ENCODE measurements at regions not wholly inside any gene's neighbourhood (a gene's known extent, or its start where the extent isn't known, plus 50 kb on each side); places are given as distances from the start of the nearest gene placed in this dataset.
"Not testable (repeated sequence)": the region's sequence is repeated elsewhere in the genome, so short reads cannot be mapped to it uniquely, and the experiment has no call there.

DNA sequence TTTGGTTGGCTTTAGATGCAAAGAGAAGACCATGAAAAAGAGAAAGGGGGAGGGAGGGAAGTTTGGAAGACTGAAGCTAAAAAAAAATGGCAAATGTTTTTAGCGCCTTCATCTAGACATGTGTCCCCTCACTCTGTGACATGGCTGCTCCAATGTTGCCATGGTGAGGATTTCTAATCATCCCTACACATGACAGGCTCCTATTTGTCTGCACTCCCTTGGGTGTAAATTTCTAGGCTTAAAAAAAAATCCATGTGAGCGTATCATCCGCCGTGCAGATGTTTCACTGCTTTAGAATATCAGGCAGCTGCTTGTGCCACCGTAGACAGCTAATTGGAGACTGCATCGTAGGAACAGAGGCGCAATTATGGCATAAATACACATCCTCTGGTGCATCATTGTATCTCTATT, 761.1 kb upstream of the MMS22L start:
- no peak for DNase-seq

GRCh38 chr6:98044791-98045470, 761.9 kb upstream of the MMS22L start:
- DNase-seq: no peak

DNA sequence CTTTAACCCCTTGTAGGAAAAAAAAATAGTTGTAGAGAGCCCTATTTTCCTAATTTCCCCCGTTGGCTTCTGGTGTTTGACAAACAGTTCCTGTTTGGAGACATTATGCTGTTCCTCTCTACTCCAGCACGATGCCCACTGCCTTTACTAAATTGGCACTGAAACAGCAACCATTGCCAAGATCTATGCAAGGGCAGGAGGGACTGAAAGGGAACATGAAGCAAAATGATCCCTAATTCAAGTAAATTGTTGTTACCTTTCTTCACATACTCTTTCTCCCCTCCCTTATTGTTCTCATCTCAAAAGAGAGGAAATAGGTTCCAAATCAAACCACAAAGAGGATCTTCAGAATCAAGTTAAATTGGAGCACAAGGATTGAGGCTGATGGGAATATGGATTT, 764.1 kb upstream of the MMS22L start:
- no peak for DNase-seq

DNA sequence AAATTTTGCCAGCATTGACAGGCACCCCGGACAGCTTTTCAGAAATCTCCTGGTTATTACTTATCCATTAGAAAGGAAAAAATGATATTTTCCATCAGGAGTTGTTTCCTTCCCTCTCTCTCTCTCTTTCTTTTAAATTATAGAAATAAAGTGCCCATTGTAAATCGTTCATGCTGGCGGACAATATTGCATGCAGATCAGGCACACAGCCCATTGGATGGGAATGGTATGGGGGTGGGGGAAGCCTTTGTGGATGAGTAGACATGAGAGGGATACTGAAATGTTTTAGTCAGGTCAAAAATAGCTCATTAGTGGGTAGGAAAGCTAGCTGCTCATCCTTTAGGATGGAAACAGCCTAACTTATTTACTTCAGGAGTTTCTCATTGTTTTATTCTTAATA, 764.9 kb upstream of the MMS22L start:
- DNase-seq: no peak

DNA sequence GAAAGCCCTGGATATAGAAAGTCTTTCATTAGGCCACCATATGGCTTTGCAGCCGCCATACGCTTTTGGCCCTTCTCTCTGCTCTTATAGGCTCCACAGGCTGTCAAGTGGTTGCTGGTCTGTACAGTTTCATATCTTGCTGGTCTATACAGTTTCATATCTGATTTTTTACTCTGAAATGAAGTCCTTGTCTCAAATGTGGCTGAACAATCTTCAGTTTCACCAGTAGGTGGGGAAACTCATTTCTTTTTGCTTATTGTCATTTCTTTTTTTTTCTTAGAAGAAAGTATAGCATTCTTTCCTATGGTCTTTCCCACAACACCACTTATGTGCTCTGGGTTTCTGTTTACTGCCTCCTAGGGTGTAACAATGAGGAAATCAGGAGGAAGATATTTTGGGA, 771.4 kb upstream of the MMS22L start:
- no peak for DNase-seq

DNA sequence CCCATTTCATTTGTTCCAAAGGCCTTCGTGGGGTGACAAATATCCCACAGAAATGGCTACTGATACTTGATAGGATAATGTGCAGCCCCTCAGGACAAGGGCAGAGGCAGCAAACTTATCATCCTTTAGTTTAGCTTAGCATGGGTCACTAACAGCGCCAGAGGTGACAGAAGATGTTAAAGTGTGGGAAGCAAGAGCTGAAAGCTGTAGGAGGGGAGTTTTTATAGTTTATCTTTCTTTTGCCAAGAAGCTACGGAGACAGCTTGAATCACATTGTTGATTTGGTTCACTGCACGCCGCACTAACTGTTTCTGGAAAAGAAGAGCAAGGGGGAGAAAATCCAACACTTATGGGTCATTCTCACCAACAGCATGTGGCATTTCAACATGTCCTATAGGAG, 773.9 kb upstream of the MMS22L start:
- DNase-seq: no peak

DNA sequence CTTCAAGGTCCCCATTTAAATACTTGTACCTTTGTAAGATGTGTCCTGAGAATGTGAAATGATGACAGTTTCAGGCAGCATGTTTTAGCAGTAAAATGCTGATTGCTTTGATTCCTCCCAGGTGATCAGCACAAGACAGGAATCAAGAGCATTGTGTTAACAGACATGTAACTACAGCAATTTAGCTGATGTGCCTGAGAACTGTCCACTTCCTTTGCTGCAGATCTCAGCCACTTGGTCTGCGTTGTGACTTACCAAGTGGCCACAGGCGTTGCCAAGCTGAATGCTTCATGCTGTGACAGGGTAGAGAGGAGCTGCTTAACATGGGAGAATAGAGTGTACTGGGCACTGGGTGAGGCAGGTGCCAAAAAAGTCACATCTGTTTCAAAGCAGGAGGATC, 767.0 kb upstream of the POU3F2 start:
- DNase-seq: no peak

GRCh38 chr6:98088537-98088936, 745.8 kb upstream of the POU3F2 start:
- DNase-seq: not testable (repeated sequence)

DNA sequence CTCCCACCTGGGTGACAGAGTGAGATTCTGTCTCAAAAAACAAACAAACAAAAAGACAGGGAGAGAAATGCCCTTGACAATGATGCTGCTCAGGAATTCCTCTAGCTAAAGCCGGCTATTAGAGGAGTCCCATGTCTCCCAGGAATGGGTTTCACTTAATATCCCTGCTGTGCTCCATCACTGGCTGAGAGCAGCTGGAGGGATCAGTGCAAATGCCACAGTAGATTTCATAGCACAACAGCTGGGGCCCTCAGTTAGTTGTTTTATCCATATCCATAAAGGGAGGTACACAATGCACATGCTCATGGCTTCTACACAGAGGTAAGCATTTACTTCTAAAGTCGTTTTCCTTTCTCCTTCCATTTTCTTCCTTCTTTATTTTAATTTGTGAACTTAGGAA, 742.0 kb upstream of the POU3F2 start:
- no peak for DNase-seq

- DNase-seq: no peak
Observed at GRCh38 chr6:98094696-98095095, 739.7 kb upstream of the POU3F2 start.

DNA sequence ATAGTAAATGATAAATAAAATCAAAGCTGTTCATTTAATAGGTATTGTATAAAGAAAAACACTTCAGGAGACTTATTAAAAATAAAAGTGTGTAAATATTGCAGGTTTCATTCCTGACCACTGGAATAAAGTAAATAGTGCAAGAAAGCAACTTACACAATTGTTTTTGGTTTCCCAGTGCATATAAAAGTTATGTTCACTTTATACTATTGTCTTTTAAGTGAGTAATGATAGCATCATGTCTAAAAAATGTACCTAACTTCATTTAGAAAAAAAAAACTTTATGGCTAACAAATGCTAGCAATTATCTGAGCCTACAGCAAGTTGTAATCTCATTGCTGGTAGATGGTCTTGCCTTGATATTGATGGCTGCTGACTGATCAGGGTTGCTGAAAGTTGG, 726.6 kb upstream of the POU3F2 start:
- no peak for DNase-seq

DNA sequence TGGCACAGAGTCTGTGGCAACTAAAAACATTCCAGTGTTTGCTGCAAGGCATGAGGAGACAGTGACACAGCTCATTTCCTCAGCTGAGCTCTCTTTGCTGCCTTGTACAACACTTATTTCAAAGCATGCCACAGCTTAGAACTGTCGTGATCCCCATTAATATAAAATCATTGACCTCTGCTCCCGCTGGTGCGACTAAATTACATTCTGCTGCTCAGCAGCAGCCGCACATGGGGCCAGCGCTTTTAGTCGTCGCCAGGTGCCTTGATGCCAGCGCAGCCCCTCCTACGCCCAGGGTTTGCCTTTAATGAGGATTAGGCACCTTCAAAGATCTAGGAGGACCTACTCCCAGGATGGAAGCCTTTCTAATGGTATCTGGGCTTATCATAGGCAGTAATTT, 717.9 kb upstream of the POU3F2 start:
- no peak for DNase-seq

DNA sequence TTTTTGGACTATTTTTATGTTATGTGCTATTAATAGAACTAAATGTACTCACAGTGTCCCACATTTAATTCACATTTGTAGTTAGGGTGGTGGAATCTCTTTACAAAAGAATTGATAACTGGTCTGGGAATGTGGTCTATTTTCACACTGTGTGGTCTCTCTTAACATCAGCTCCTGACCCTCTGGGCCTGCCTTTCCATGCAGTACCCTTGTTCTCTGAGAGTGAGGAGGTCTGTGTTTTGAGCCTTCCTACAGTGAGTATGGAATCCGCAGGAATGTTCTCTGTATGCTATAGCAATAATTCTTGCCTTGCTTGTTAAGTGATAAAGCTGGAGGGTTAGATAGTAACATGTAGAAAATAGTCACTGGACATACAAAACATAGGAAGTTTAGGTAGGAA, 717.3 kb upstream of the POU3F2 start:
- DNase-seq: no peak

DNA sequence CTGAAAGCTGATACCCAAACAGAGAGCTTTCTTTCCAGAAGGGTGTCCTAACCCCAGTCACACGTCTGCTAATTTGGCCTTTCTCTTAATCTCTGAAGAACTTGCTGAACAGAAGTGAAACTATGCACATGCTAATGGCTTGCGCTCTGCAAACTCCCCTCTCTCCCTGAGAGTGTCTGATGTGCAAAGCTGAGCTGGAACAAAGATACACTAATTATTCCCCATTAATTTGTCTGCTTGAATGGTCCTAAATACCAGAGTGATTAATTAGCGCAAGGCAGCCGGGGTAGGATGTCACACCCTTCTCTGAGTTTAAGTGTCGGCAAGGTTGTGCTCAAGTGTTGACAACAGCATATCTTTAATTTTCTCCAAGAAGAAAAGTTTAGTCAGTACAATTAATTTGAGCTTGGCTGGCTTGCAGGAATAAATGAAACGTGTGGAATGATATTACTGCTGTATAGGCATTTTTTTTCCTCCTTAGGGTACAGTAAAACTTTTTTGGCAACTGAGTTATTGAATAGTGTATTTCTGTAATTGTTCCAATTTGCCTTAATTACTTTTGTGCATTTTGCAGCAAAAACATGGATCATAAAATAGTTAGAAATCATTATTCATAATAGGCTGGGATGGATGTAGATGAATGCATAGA, 715.9 kb upstream of the POU3F2 start:
- no peak for DNase-seq

GRCh38 chr6:98124171-98124570, 710.2 kb upstream of the POU3F2 start:
- no peak for DNase-seq

DNA sequence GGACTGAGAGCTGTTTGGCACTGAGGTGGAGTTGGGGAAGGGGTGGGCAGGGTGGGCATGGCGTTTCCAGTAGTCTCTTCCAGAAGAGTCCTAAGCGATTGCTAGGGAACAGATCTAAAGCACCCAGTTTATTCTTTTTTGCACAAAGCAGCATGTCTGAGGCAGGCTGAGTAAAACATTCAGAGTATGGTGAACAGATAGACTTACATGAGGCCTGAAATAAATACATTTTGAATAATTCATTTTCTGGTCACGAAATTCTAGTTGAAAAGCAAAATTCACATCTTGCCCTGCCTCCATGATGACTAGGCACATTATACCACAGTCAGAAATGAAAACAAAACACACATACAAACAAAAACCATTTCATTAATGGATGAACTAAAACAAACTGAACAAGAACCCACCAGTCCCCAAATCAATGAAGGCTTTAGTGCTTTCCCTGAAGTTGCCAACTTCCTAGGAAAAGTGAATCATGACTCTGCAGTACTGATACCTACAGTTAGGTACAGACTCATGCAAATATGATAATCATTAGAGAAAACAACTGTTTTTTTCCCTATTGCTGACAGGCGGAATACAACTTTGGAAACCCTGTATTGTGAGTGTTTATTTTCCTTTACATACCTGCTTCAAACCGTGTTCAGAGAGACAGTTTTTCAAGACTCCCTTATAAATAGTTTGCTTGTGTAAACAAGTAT, 702.9 kb upstream of the POU3F2 start:
- no peak for DNase-seq

GRCh38 chr6:98136333-98136732, 698.0 kb upstream of the POU3F2 start:
- no peak for DNase-seq

DNA sequence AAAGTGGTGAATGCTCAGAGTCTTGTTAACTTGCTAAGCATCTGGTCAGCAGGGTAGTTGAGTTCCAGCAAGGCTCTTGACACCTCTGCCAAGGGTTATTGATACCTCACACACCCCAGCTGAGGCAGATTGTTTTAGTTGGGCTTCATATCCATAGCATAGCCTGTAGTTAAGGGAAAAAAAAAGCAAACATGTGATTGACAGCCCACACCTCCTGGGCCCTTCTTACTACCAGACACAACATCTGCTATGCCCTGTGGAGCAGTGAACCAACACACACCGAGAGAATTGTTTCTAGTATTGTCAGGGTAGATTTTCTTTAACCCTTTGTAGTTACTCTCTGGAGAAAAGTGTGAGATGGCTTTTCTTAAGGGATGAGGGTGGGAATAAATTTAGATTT, 697.0 kb upstream of the POU3F2 start:
- DNase-seq: no peak

DNA sequence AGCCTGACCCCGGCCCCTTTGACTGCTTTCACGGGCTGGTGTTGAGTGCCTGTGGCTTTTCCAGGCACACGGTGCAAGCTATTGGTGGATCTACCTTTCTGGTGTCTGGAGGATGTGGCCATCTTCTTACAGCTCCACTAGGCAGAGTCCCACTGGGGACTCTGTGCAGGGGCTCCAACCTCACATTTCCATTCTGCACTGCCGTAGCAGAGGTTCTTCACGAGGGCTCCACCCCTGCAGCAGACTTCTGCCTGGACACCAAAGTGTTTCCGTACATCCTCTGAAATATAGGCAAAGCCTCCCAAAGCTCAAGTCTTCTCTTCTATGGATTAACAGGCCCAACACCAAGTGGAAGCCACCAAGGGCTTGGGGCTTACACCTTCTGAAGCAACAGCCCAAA, 691.5 kb upstream of the POU3F2 start:
- no peak for DNase-seq

GRCh38 chr6:98146656-98147055, 687.7 kb upstream of the POU3F2 start:
- no peak for DNase-seq

DNA sequence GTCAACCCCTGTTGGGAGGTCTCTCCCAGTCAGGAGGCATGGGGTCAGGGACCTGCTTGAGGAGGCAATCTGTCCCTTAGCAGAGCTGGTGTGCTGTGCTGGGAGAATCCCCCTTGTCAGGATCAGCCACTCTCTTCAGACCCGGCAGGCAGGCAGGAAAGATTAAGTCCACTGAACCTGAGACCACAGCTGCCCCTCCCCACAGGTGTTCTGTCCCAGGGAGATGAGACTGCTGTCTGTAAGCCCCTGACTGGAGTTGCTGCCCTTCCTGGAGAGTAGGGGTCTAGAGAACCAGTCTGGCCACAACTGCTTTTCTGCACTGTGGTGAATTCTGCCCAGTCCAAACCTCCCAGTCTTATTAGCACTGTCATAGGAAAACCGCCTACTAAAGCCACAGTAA, 677.8 kb upstream of the POU3F2 start:
- DNase-seq: no peak

DNA sequence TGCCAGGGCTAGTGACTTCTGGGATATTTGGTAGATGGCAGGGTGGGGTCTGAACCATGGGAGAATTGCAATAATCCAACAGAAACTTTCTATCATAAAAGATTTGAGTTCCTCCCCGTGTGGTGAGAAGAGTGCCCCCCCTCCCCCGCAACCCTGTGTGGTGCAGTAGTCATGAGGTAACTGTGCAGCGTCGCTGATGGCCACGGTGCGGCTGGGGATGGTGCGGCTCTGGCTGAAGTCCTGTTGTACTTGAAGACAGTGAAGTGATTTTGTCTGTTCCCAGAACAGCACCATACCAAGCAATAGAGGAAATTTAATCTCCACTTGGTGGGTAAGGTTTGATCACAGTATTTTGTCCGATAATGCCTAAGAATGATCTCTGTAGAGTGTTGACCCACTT, 654.8 kb upstream of the POU3F2 start:
- DNase-seq: no peak

- DNase-seq: no peak
Observed at GRCh38 chr6:98200084-98200483, 634.3 kb upstream of the POU3F2 start.

- no peak for DNase-seq
Observed at GRCh38 chr6:98203170-98203806, 631.1 kb upstream of the POU3F2 start.

All from T-helper 9 cell (primary cell).